PC-9 (cell line): ENCODE measurements at regions not wholly inside any gene's neighbourhood (a gene's known extent, or its start where the extent isn't known, plus 50 kb on each side); places are given as distances from the start of the nearest gene placed in this dataset.
A peak's percentile ranks its signal among the peaks of the same experiment; 100 is the strongest.

Experiments
- BruUV-seq: library from RNA; stranded (reverse); fragments of 400-500 nt; replicated peaks from 2 replicates; lab custom pipeline; 2021; lab: Mats Ljungman, UMichigan
- CTCF ChIA-PET: fragments of 300-600 bp; sonication (Branson Sonifier 250); formaldehyde crosslinking; loops from one replicate; lab custom pipeline; 2022; ENCODE audit warnings: antibody characterized with exemption; lab: Charles Lee
- POLR2A ChIA-PET: fragments of 300-600 bp; sonication (Branson Sonifier 250); formaldehyde crosslinking; loops from one replicate; lab custom pipeline; 2022; ENCODE audit warnings: antibody characterized with exemption; ENCODE audit not compliant: unreplicated experiment; lab: Charles Lee
- DNase-seq, 2 experiments: peaks; one replicate each; pipeline versions ENCODE4 v3.0.0 to v3.0.0-alpha.2; 2015 to 2022; ENCODE audit warnings: mixed read lengths in 1 of 2
- H2AFZ ChIP-seq: fragments of 200-600 bp; sonication (generic); 2 replicates; pipeline ENCODE4 v1.8.1; 2017; ENCODE audit warnings: antibody characterized with exemption
- H3F3A ChIP-seq: fragments of 200-600 bp; sonication (generic); 2 replicates; pipeline ENCODE4 v1.8.1; 2017; ENCODE audit warnings: antibody characterized with exemption, mild to moderate bottlenecking, low read depth; ENCODE audit not compliant: insufficient read depth
- H3K27ac ChIP-seq: fragments of 200-600 bp; sonication (generic); 2 replicates; pipeline ENCODE4 v1.6.1; 2016; ENCODE audit warnings: mixed run types
- H3K27me3 ChIP-seq: fragments of 200-600 bp; sonication (generic); 2 replicates; pipeline ENCODE4 v1.6.1; 2016; ENCODE audit warnings: low read depth, mixed run types; ENCODE audit not compliant: insufficient read depth
- H3K36me3 ChIP-seq: fragments of 200-600 bp; sonication (generic); 2 replicates; pipeline ENCODE4 v1.6.1; 2016; ENCODE audit warnings: low read depth, mixed run types
- H3K4me1 ChIP-seq: fragments of 200-600 bp; sonication (generic); replicated peaks from 2 replicates; pipeline ENCODE4 v1.6.1; 2016; ENCODE audit warnings: mixed run types; ENCODE audit not compliant: insufficient read depth
- H3K4me2 ChIP-seq: fragments of 200-600 bp; sonication (generic); 2 replicates; pipeline ENCODE4 v1.6.1; 2017; ENCODE audit warnings: mixed run types
- H3K4me3 ChIP-seq: fragments of 200-600 bp; sonication (generic); 2 replicates; pipeline ENCODE4 v1.6.1; 2016; ENCODE audit warnings: mixed run types
- H3K79me2 ChIP-seq: fragments of 200-600 bp; sonication (generic); 2 replicates; pipeline ENCODE4 v1.6.1; 2017; ENCODE audit warnings: low read depth, mixed run types
- H3K9me2 ChIP-seq: fragments of 200-600 bp; sonication (generic); 2 replicates; pipeline ENCODE4 v1.8.1; 2017; ENCODE audit warnings: mild to moderate bottlenecking; ENCODE audit not compliant: insufficient read depth
- H3K9me3 ChIP-seq: fragments of 200-600 bp; sonication (generic); 2 replicates; pipeline ENCODE4 v1.8.1; 2016; ENCODE audit warnings: low read depth; ENCODE audit not compliant: insufficient read depth
- H4K20me1 ChIP-seq: fragments of 200-600 bp; sonication (generic); 2 replicates; pipeline ENCODE4 v1.8.1; 2017; ENCODE audit not compliant: insufficient read depth
- EZH2 ChIP-seq: fragments of 200-600 bp; sonication (generic); IDR thresholded peaks from 2 replicates; pipeline ENCODE4 v1.8.0; 2017; ENCODE audit warnings: antibody characterized with exemption, low read depth
- intact Hi-C: fragments of 100-400 bp; cut with micrococcal nuclease; formaldehyde crosslinking; loops from one replicate; pipeline ENCODE4 v1.10.0; 2022; ENCODE audit not compliant: unreplicated experiment
- TF ChIP-seq, protein P1 (sequence below): fragments of 200-600 bp; sonication (generic); conservative IDR thresholded peaks from 2 replicates; pipeline ENCODE4 v1.6.1; 2017; ENCODE audit warnings: mixed run types, antibody characterized with exemption, mild to moderate bottlenecking, moderate library complexity

DNA sequence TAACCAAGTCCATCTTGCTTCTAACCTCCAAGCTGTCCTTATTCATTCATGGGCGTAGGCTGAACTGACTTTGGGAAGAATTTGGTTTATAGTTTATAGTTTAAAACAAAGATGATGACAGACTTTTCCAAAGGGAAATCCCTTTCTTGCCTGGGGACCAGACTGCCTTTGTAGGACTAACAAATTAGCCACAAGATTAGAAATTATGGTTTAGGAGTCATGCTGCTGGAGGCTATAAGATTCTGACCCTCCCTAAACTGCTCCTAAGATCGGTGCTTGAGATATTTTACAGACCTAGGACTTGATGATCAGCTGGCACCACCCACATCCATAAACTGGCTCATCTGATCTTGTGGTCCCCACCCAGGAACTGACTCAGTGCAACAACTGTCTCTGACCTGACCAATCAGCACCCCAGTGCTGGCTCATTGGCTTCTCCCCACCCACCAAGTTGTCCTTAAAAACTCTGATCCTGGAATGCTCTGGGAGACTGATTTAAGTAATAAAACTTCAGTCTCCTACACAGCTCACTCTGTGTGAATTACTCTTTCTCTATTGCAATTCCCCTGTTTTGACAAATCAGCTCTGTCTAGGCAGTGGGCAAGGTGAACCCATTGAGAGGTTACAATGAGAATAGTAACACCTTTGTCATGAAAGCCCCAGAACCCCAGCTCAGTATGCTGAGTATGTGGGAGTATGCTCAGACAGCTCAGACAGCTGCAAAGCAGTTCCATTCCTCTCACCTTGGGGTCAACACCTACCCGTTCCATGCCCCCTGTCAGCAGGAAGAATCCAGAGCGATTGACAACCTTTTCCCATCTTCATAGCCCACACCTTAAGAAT, 51.6 kb upstream of the C15orf39 start:
- DNase-seq, result peak in 1 of 2 experiments; percentile 79
- H3K4me2 ChIP-seq, result peak overlapping the region; percentile 29
- H3K9me3 ChIP-seq, result peaks cover 8% of the 10 kb centered on the region; the same call in 1 of the 2 replicates
- H3K9me2 ChIP-seq, result no peaks in the 10 kb centered on the region
- H3K4me1 ChIP-seq, result peaks cover 19% of the 10 kb centered on the region
- no peaks in the 10 kb centered on the region for H3K27me3 ChIP-seq
- no peak overlapping the region for H2AFZ ChIP-seq
- no peaks in the 10 kb centered on the region for H3K79me2 ChIP-seq
- no peak overlapping the region for H3K4me3 ChIP-seq
- intact Hi-C loops, result no loop called here
- peak overlapping the region; percentile 82 for H3K27ac ChIP-seq
- ChIA-PET POLR2A (no interaction called here), CTCF (interaction anchor here (0.6 kb wide), 1 partner anchor 61 kb away, joined by 5 read pairs; no protein-coding TSS in a partner anchor)
- TF ChIP-seq EZH2, result no peak
- TF ChIP-seq, protein P1, sequence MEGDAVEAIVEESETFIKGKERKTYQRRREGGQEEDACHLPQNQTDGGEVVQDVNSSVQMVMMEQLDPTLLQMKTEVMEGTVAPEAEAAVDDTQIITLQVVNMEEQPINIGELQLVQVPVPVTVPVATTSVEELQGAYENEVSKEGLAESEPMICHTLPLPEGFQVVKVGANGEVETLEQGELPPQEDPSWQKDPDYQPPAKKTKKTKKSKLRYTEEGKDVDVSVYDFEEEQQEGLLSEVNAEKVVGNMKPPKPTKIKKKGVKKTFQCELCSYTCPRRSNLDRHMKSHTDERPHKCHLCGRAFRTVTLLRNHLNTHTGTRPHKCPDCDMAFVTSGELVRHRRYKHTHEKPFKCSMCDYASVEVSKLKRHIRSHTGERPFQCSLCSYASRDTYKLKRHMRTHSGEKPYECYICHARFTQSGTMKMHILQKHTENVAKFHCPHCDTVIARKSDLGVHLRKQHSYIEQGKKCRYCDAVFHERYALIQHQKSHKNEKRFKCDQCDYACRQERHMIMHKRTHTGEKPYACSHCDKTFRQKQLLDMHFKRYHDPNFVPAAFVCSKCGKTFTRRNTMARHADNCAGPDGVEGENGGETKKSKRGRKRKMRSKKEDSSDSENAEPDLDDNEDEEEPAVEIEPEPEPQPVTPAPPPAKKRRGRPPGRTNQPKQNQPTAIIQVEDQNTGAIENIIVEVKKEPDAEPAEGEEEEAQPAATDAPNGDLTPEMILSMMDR, result no peak
- H4K20me1 ChIP-seq, result no peaks in the 10 kb centered on the region
- TSS peak; percentile 59 for BruUV-seq
- H3K36me3 ChIP-seq, result no peaks in the 10 kb centered on the region
- peaks cover 19% of the 10 kb centered on the region for H3F3A ChIP-seq

DNA sequence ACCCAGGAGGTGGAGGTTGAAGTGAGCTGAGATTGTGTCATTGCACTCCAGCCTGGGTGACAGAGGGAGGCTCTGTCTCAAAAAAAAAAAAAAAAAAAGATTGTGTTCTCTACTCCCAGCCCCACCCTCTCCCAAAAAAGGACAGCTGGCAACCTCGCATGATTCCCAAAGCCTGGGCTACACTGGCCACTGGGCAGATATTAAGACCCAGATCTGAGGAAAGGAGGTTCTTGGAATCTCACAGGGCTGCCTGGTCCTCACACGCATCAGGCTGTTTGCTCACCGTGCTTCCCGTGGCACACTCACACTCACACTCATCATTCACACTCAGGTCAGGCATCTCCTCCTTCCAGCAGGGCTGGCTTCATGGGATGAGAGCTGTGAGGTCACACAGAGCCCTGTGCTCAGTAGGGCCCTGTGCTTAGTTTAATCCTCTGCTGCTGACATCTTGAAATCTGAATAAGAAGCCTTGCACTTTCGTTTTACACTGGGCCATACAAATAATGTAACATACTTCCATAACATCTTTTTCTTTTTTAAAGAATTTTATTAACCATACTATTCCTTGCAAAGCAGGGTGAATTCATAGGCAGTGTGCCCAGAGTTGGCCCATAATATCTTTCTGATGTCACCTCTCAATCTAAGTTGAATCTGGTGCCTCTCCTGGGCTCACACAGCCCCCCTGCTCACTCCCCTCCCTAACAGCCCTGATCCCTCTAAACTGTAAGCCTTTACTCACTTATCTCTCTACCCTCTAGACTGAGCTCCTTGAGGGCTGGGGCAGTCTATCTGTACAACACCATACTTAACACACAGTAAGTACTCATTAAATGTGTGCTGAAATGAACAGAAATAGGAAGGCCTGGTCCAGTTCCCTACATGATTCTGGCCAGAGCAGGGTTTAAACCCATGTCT, 50.2 kb upstream of the C15orf39 start:
- DNase-seq, result no peak
- no TSS peak for BruUV-seq
- ChIA-PET POLR2A (no interaction called here), CTCF (interaction anchor here (0.6 kb wide), 1 partner anchor 62 kb away, joined by 5 read pairs; no protein-coding TSS in a partner anchor)
- Histone ChIP-seq H2AFZ (no peak overlapping the region), H3K27ac (no peak overlapping the region), H3K9me3 (peaks cover 8% of the 10 kb centered on the region; the same call in 1 of the 2 replicates), H3K79me2 (no peaks in the 10 kb centered on the region), H3K9me2 (no peaks in the 10 kb centered on the region), H3K27me3 (no peaks in the 10 kb centered on the region), H3K4me3 (no peak overlapping the region), H3K36me3 (no peaks in the 10 kb centered on the region), H3K4me1 (peaks cover 21% of the 10 kb centered on the region), H4K20me1 (no peaks in the 10 kb centered on the region), H3K4me2 (no peak overlapping the region), H3F3A (peaks cover 19% of the 10 kb centered on the region)
- TF ChIP-seq EZH2, result no peak
- TF ChIP-seq, protein P1, result no peak
- intact Hi-C loops, result no loop called here
